Stimulated activated CD4-positive, alpha-beta T cell treated with anti-CD3 and anti-CD28 coated beads, TNF-alpha, amount 100 ng/mL, for 1 hour (primary cell): ENCODE measurements at regions not wholly inside any gene's neighbourhood (a gene's known extent, or its start where the extent isn't known, plus 50 kb on each side); places are given as distances from the start of the nearest gene placed in this dataset.
"Not testable (repeated sequence)": the region's sequence is repeated elsewhere in the genome, so short reads cannot be mapped to it uniquely, and the experiment has no call there.

Experiments used
- DNase-seq, 3 donors: peaks; one replicate each; pipeline ENCODE4 v3.0.0-alpha.2; 2020; ENCODE audit warnings: low read depth in 3 of 3, low spot score in 1 of 3

DNA sequence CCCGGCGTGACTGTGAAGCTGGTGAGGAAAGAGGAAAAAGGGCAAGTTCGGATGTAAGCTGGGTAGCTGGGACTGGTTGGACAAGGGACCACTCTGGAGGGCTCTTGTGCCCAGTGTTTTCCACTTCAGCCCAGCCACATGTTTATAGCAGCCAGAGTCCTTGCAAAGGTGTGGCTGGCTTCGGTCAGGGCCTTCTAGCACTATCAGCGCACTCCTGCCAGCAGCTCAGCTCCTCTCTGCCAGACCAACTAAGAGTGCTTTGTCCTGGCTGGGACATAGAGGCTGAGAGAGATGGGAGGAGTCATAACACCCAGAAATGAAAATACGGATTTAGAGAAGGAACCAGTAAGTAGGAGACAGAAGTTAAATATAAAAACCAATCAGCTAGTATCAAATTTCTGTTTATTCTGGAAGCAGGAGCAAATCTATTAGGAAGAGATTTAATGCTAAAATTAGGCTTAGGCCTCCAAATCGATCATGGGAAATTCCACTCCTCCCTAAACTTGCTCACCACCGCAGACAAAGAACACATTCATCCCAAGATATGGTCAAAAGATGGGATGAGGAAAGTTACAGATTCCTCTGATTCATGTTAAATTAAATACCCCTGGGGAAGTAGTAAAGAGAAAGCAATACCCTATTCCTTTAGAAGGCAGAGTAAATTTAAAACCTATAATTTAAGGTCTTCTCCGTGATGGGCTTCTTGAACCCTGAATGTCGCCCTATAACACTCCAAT is 135.0 kb downstream of the RALA start:
- no peak for DNase-seq

DNA sequence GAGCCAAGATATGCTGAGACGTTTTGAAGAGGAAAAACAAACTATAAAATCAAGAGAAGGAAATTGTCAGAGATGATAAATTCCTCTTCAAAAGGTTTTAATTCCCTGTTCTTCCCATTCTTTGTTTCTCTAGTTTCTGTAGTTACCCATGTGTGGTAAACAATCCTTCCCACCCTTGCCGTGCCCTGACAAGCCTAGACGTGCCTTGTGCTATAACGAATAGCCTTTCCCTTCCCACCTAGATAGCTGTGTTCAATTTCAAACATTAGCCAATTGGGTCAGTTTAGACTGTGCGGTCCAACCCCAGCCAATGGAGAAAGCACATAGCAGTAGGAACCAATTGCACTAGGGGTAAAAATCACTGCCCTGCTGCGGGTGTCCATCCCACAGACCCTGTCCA is 138.1 kb downstream of the RALA start:
- no peak for DNase-seq

- DNase-seq = not testable (repeated sequence)
Observed at GRCh38 chr7:39762466-39762865, 139.1 kb downstream of the RALA start.

DNA sequence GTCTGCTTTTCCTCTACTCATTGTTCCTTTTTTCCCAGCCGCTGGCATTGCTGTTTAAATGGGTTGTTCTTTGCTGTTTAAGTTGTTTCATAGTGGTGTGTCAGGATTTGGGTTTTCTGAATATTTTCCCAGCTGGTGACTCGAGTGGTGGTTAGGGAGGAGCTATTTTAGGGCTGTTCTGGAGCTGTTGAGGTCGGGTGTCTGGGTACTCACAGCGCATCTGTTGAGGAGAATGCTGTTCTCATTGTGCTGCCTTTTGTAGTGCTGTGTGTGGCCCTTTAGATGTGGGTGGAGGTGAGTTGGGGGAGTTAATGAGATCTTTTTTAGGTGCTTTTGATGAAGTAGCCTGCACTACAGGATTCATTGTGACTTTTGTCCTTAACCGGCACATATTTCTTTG is 139.5 kb downstream of the RALA start:
- not testable (repeated sequence) for DNase-seq

DNA sequence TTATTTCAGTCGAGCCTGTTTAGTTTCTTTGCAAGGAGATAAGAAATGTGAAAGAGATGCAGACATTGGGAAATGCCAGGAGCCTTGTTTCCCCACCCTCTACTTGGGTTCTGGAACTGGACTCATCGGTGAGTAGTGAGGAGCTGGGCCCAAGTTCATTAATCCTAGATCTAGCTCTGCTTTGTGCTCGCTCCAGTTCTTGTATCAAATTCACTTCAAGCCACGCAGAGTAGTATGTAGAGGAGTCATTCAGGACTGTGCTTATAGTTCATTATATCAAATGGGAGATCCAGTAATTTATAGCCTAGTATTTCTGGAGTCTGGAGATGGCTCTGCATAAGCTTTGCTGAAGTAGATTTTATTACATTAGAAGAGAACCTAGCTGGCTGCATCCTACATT is 142.5 kb downstream of the RALA start:
- not testable (repeated sequence) for DNase-seq

GRCh38 chr7:39768439-39768838 is 145.1 kb downstream of the RALA start:
- DNase-seq = not testable (repeated sequence)

DNA sequence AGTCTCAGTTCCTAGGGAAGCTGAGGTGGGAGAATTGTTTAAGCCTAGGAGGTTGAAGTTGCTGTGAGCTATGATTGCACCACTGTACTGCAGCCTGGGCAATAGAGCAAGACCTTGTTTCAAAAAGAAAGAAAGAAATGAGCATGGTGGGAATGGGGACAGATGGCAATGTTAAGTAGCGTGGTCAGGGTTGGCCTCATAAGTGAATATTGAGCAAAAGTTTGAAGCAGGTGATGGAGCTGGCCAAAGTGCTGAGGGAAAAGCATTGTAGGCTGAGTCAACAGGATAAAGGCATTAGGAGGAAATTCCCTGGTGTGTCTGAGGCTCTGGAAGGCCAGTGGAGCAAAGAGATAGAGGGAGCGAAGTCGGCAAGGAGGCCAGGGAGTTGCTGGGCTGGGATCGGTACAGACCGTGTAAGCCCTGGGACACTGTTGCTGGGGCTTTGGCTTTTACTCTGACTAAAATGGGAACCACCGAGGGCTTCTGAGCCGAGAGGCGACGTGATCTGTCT is 151.0 kb downstream of the RALA start:
- DNase-seq = not testable (repeated sequence)

- DNase-seq = not testable (repeated sequence)
Observed at GRCh38 chr7:39781557-39781956, 158.2 kb downstream of the RALA start.

GRCh38 chr7:39786440-39786839 is 163.1 kb downstream of the RALA start:
- not testable (repeated sequence) for DNase-seq

DNA sequence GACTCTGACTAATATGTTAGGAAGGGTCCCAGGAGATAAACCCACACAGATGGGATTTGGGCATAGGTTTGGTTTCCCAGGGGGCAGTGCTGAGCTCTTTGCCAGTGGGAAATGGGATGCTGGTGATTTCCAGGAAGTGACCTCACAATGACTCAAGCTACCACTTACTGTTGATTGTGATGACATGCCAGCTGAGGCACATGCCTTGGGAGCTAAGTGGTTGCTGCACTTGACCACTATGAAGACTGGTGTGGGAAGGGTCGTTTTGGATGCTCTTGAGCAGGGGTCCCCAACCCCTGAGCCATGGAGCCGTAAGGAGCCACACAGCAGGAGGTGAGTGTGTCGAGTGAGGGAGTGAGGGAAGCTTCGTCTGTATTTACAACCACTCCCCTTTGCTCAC is 159.0 kb upstream of the CDK13 start:
- DNase-seq = not testable (repeated sequence)

GRCh38 chr7:39791911-39792310 is 158.1 kb upstream of the CDK13 start:
- not testable (repeated sequence) for DNase-seq

DNA sequence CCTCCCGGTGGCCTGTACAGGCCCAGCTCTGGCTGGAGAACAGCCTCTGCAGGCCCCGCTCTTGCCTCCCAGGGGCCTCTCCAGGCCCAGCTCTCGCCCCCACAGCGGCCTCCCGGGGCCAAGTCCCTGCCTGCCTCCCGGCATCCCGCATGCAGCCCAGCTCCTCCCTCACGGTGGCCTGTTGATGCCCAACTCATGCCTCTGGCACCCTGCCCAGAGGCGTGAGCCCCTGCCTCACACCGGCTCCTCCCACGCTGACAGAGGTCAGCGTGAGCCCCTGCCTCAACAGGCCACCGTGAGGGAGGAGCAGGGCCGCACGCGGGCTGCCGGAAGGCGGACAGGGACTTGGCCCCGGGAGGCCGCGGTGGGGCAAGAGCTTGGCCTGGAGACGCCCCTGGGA is 157.0 kb upstream of the CDK13 start:
- not testable (repeated sequence) for DNase-seq

DNA sequence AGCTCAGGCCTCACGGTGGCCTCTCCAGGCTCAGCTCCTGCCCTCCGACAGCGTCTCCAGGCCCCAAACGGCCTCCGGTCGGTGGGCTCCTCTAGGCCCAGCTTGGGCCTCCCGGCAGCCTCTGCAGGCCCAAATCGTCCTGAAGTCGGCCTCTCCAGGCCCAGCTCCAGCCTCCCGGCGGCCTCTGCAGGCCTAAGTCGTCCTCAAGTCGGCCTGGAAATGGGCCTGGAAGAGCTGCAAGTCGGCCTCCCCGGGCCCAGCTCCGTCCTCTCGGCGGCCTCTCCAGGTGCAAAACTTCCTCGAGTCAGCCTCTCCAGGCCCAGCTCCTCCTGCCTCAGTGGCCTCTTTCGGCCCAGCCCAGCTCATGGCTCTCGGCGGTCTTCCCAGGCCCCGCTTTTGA is 156.2 kb upstream of the CDK13 start:
- not testable (repeated sequence) for DNase-seq

GRCh38 chr7:39796947-39797346 is 153.1 kb upstream of the CDK13 start:
- DNase-seq = not testable (repeated sequence)

GRCh38 chr7:39798077-39798476 is 152.0 kb upstream of the CDK13 start:
- DNase-seq = not testable (repeated sequence)

DNA sequence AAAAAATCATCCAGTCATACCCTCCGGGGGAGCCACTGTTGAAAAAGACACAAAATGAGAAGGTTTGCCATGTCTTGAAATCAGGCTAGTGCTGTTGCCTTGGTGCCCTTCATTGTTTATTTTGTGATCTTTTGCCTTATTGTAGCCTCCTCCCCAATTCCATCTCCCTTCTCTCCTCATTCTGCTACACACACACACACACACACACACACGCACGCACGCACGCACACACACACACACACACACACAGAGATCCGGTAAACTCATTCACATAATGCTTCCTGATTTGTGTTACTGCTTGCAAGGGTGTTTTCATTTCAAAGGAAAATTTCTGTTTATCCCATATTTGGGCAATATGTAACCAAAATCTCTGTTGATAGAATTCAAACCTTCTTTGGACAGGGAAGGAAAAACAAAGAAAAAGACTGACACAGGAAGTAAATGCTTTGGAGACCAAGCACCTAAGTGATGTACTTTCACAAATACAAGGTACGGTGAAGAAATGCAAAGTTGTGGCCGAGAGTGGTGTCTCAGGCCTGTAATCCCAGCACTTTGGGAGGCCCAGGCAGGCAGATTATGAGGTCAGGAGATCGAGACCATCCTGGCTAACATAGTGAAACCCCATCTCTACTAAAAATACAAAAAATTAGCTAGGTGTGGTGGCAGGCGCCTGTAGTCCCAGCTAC is 141.1 kb upstream of the CDK13 start:
- DNase-seq = no peak

- no peak for DNase-seq
Observed at GRCh38 chr7:39810204-39810642, 139.8 kb upstream of the CDK13 start.

GRCh38 chr7:39810710-39811109 is 139.3 kb upstream of the CDK13 start:
- DNase-seq = no peak

DNA sequence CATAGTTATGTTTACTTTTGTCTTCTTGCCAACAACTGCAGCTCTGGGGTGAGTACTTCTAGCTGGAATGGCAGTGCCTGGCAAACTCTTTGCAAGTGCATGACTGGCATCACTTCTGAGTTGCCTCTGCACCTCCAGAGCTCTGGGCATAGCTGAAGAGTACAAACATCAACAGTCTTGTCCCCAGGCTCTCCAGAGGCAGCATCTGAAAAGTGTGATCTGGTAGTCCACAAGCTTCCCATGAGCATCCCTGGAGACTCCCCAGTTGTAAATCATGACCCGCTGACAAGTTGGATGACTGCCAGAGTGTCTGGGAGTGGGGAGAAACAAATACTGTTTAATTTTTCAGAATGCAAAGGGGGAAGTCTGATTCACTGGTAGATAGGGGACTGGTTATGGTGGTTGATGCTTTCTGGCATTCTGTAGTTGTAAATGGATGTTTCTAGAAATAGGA is 138.9 kb upstream of the CDK13 start:
- DNase-seq = no peak

GRCh38 chr7:39816462-39817060 is 133.5 kb upstream of the CDK13 start:
- DNase-seq = no peak

GRCh38 chr7:39819514-39819913 is 130.5 kb upstream of the CDK13 start:
- no peak for DNase-seq
